Common myeloid progenitor, CD34-positive (primary cell): ENCODE measurements at regions not wholly inside any gene's neighbourhood (a gene's known extent, or its start where the extent isn't known, plus 50 kb on each side); places are given as distances from the start of the nearest gene placed in this dataset.
"Not testable (repeated sequence)": the region's sequence is repeated elsewhere in the genome, so short reads cannot be mapped to it uniquely, and the experiment has no call there.

Source experiments
- CTCF ChIA-PET: fragments of 350-600 bp; sonication (Branson Sonifier 250); formaldehyde crosslinking; loops from one replicate; lab custom pipeline; 2021; ENCODE audit warnings: antibody characterized with exemption; lab: Charles Lee
- POLR2A ChIA-PET: fragments of 350-600 bp; sonication (Branson Sonifier 250); formaldehyde crosslinking; loops from one replicate; lab custom pipeline; 2021; ENCODE audit warnings: antibody characterized with exemption; lab: Charles Lee
- DNase-seq, 3 donors: peaks; one replicate each; pipeline versions ENCODE4 v3.0.0 to v3.0.0-alpha.2; 2013
- H3K27ac ChIP-seq, 2 experiments: 1 replicate in 1 of 2; 2 replicates in 1 of 2; pipeline ENCODE4 v1.7.0; 2013; ENCODE audit warnings: inconsistent platforms in 2 of 2, low read length in 2 of 2, mild to moderate bottlenecking in 2 of 2, low read depth in 1 of 2, moderate library complexity in 1 of 2; ENCODE audit not compliant: severe bottlenecking in 2 of 2, insufficient read depth in 1 of 2, poor library complexity in 1 of 2
- H3K27me3 ChIP-seq, 5 experiments: replicated peaks in 2 of 5; 1 replicate in 3 of 5; 2 replicates in 2 of 5; pipeline versions ENCODE4 v1.6.1 to v1.7.0; 2013; ENCODE audit warnings: low read length in 4 of 5, mild to moderate bottlenecking in 2 of 5, moderate library complexity in 2 of 5, inconsistent platforms in 1 of 5; ENCODE audit not compliant: insufficient read depth in 5 of 5, control insufficient read depth in 4 of 5
- H3K36me3 ChIP-seq, 4 experiments: 1 replicate in 2 of 4; 2 replicates in 2 of 4; pipeline versions ENCODE4 v1.6.1 to v1.7.0; 2013; ENCODE audit warnings: low read length in 3 of 4, control low read depth in 1 of 4, mild to moderate bottlenecking in 1 of 4; ENCODE audit not compliant: control insufficient read depth in 4 of 4, insufficient read depth in 4 of 4
- H3K4me1 ChIP-seq, 4 experiments: 1 replicate in 3 of 4; 2 replicates in 1 of 4; pipeline versions ENCODE4 v1.6.1 to v1.7.1; 2013; ENCODE audit warnings: low read length in 3 of 4, mild to moderate bottlenecking in 3 of 4, control low read depth in 1 of 4, inconsistent platforms in 1 of 4, moderate library complexity in 1 of 4; ENCODE audit not compliant: control insufficient read depth in 4 of 4, insufficient read depth in 4 of 4; ENCODE audit errors: control extremely low read depth in 1 of 4
- H3K4me3 ChIP-seq, 7 experiments: 1 replicate in 4 of 7; 2 replicates in 3 of 7; pipeline versions ENCODE4 v1.5.1 to v1.7.0; 2013; ENCODE audit warnings: mild to moderate bottlenecking in 7 of 7, low read length in 6 of 7, moderate library complexity in 6 of 7, inconsistent platforms in 2 of 7, low read depth in 2 of 7, control low read depth in 1 of 7; ENCODE audit not compliant: insufficient read depth in 4 of 7, control insufficient read depth in 1 of 7; ENCODE audit errors: extremely low read depth in 1 of 7
- H3K9me3 ChIP-seq, 5 experiments: 1 replicate in 4 of 5; 2 replicates in 1 of 5; pipeline versions ENCODE4 v1.6.1 to v1.7.1; 2013; ENCODE audit warnings: low read length in 4 of 5, mild to moderate bottlenecking in 2 of 5, inconsistent platforms in 1 of 5, low read depth in 1 of 5, moderate library complexity in 1 of 5; ENCODE audit not compliant: control insufficient read depth in 4 of 5, insufficient read depth in 2 of 5; ENCODE audit errors: control extremely low read depth in 1 of 5
- WGBS: methylation state at CpG from one replicate; pipeline ENCODE4 v1.1.5; 2013; ENCODE audit not compliant: insufficient coverage; 5-methylcytosine and 5-hydroxymethylcytosine counted together

DNA sequence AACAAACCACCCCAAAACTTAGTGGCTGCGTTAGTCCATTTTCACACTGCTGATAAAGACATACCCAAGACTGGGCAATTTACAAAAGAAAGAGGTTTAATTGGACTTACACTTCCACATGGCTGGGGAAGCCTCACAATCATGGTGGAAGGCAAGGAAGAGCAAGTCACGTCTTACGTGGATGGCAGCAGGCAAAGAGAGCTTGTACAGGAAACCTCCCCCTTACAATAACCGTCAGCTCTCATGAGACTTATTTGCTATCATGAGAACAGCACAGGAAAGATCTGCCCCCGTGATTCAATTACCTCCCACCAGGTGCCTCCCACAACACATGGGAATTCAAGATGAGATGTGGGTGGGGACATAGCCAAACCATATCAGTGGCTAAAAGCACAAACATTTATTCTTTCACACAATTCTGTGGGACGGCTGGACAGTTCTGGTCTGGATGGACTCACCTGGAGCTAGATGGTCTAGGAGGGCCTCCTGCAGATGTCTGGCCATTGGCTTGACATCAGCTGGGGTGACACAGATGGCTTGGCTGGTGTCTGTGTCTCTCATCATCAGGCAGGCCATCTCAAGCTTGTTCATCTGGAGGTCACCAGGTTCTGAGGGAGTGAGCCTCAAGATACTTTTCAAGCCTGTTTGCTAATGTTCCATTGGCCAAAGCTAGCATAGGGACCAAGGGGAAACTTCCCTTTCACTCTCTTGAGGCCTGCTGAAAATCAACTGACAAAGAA is 104.1 kb downstream of the SMIM20 start:
- DNase-seq, H3K4me3 ChIP-seq, H3K27ac ChIP-seq, POLR2A ChIA-PET, H3K36me3 ChIP-seq, H3K27me3 ChIP-seq, H3K9me3 ChIP-seq, H3K4me1 ChIP-seq: not testable (repeated sequence)
- WGBS: 100% methylated on average over 2 of the region's 6 CpGs
- CTCF ChIA-PET: interaction anchor here (1.4 to 2.1 kb wide), 2 partner anchors 12 to 39 kb away, joined by 4 read pairs; no protein-coding TSS in a partner anchor

DNA sequence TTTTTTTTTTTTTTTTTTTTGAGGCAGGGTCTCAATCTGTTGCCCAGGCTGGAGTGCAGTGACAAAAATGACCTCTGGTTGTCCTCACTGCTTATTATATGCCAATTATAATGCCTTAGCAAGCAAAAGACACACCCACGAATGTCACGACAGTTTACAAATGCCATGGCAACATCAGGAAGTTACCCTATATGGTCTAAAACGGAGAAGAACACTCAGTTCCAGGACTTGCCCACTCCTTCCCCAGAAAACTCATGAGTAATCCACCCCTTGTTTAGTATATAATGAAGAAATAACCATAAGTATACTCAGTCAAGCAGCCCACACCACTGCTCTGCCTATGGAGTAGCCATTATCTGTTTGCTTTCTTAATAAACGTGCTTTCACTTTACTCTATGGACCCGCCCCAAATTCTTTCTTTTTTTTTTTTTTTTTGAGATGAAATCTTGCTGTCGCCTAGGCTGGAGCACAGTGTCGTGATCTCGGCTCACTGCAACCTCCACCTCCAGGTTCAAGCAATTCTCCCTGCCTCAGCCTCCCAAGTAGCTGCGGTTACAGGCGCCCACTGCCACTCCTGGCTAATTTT is 106.2 kb downstream of the SMIM20 start:
- no peak overlapping the region for H3K4me3 ChIP-seq
- DNase-seq: peak; percentile 7 to 50 (median 35)
- peaks cover 0 to 8% (median 6%) of the 10 kb centered on the region in 5 experiments for H3K27me3 ChIP-seq
- H3K9me3 ChIP-seq: no peaks in the 10 kb centered on the region
- no peak overlapping the region for H3K27ac ChIP-seq
- ChIA-PET POLR2A (no interaction called here), CTCF (interaction anchor here (2.1 kb wide), 1 partner anchor 10 kb away, joined by 4 read pairs; no protein-coding TSS in a partner anchor)
- 66% methylated on average over 7 of the region's 10 CpGs for WGBS
- no peaks in the 10 kb centered on the region for H3K4me1 ChIP-seq
- no peaks in the 10 kb centered on the region for H3K36me3 ChIP-seq

DNA sequence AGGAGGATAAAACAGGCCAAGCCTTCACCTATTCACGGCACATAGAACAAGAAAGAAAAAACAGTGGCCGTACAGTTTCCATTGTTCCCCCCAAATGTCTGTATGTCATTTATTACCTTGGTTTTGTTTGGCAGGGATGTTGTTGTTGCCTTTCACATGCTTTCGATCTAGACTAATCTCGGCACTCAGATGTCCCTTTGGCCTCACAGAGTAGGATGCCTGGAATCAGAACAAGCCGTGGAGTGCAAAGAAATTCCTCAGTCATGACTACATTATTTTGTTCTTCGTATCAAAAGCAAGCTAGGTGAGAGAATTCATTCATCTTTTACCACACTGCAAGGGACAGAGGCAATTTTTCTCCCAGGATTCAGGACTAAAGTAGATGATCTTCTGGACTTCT is 106.9 kb downstream of the SMIM20 start:
- Histone ChIP-seq H3K27me3 (peaks cover 0 to 8% (median 6%) of the 10 kb centered on the region in 5 experiments), H3K9me3 (no peaks in the 10 kb centered on the region), H3K4me3 (no peak overlapping the region), H3K4me1 (no peaks in the 10 kb centered on the region), H3K27ac (no peak overlapping the region), H3K36me3 (no peaks in the 10 kb centered on the region)
- CTCF ChIA-PET: no interaction called here
- POLR2A ChIA-PET: no interaction called here
- no peak for DNase-seq
- 96% methylated on average over 4 of the region's 6 CpGs for WGBS

DNA sequence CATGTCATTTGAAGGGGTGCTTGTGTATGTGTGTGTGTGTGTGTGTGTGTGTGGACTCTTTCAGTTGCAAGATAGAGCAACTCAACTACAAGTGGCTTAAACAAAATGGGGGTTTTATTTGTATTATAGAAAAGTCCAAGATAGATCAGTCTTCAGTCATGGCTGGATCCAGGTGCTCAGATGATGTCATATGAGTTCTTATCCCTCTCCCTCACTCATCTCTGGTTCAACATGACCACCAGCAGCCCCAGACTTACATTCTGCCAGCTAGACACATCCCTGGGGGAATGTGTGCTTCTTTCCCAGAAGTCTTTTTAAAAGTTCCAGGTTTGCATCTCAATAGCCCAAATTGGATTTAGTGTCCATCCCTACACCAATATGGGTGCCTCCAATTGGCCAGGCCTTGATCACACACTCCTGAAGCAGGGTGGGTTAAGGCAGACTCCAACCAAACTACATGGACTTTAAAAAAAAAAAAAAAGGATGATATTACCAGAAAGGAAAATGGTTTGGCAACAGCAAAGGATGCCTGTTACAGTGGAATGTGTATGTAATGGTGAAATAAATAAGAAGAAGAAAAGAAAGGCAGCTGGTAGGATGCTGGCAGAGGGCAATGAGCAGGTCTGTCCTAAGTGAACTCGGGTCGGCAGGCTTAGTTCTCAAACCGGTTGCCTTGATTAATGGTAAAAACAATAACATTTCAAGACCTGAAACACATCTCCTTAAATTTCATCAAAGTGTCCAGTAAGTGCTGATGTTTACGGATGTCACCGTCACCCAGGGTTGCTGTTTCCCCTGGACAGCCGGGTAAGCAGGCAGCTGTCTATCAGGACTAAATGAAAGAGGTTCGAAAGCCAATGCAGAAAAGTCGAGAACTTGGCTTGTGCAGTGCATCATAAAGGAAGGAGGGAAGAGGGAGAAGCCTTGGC is 107.7 kb downstream of the SMIM20 start:
- no peak for DNase-seq
- 100% methylated on average over 3 of the region's 8 CpGs for WGBS
- ChIA-PET CTCF (interaction anchor here (1.0 kb wide), 1 partner anchor 11 kb away, joined by 3 read pairs; no protein-coding TSS in a partner anchor), POLR2A (no interaction called here)
- H3K27me3 ChIP-seq: peaks cover 0 to 8% (median 5%) of the 10 kb centered on the region in 5 experiments
- no peaks in the 10 kb centered on the region for H3K36me3 ChIP-seq
- H3K9me3 ChIP-seq: no peaks in the 10 kb centered on the region
- H3K4me3 ChIP-seq: no peak overlapping the region
- H3K4me1 ChIP-seq: no peaks in the 10 kb centered on the region
- H3K27ac ChIP-seq: no peak overlapping the region

- Histone ChIP-seq H3K9me3 (no peaks in the 10 kb centered on the region), H3K4me3 (no peak overlapping the region), H3K27ac (no peak overlapping the region), H3K27me3 (peaks cover 0 to 8% (median 5%) of the 10 kb centered on the region in 5 experiments), H3K36me3 (no peaks in the 10 kb centered on the region), H3K4me1 (no peaks in the 10 kb centered on the region)
- no peak for DNase-seq
- ChIA-PET CTCF (interaction anchor here (1.0 kb wide), 2 partner anchors 10 to 34 kb away, joined by 3 read pairs; no protein-coding TSS in a partner anchor), POLR2A (no interaction called here)
- WGBS: 93% methylated on average over 7 of the region's 7 CpGs
Observed at GRCh38 chr4:26022346-26023202, 108.6 kb downstream of the SMIM20 start.

- Histone ChIP-seq H3K27ac (no peak overlapping the region), H3K4me3 (no peak overlapping the region), H3K27me3 (peaks cover 0 to 8% (median 5%) of the 10 kb centered on the region in 5 experiments), H3K4me1 (no peaks in the 10 kb centered on the region), H3K36me3 (no peaks in the 10 kb centered on the region), H3K9me3 (no peaks in the 10 kb centered on the region)
- POLR2A ChIA-PET: no interaction called here
- CTCF ChIA-PET: interaction anchor here (1.0 kb wide), 1 partner anchor 35 kb away, joined by 3 read pairs; no protein-coding TSS in a partner anchor
- no peak for DNase-seq
- WGBS: 90% methylated on average over 10 of the region's 11 CpGs
Observed at GRCh38 chr4:26023203-26023972, 109.4 kb downstream of the SMIM20 start.
